ENCODE measurements at regions not wholly inside any gene's neighbourhood (a gene's known extent, or its start where the extent isn't known, plus 50 kb on each side); places are given as distances from the start of the nearest gene placed in this dataset.
"Not testable (repeated sequence)": the region's sequence is repeated elsewhere in the genome, so short reads cannot be mapped to it uniquely, and the experiment has no call there.

GRCh38 chr4:116243431-116243830 lies 841.9 kb downstream of the TRAM1L1 start:
- H3K9me3 Mint-ChIP-seq, result peaks cover 4% of the 10 kb centered on the region
- H3K36me3 Mint-ChIP-seq, result no peaks in the 10 kb centered on the region
- H3K27me3 Mint-ChIP-seq (ENCODE audit: low read depth), result no peaks in the 10 kb centered on the region
- no peak for DNase-seq (ENCODE audit: low spot score in 2 of 2, unreplicated experiment in 2 of 2)
- no peaks in the 10 kb centered on the region for H3K4me1 Mint-ChIP-seq
- no peak overlapping the region for H3K27ac Mint-ChIP-seq
- TF ChIP-seq CTCF (IDR thresholded peaks at IDR 0.05; ENCODE audit: unreplicated experiment), result no peak
- H3K4me3 Mint-ChIP-seq, result no peak overlapping the region

- no peak overlapping the region for H3K27ac Mint-ChIP-seq
Measured at GRCh38 chr4:116233971-116234370, 851.4 kb downstream of the TRAM1L1 start.

GRCh38 chr4:116231999-116232398 lies 853.4 kb downstream of the TRAM1L1 start:
- H3K4me3 Mint-ChIP-seq; H3K27me3 Mint-ChIP-seq (ENCODE audit: low read depth); H3K4me1 Mint-ChIP-seq; DNase-seq (ENCODE audit: low spot score in 2 of 2, unreplicated experiment in 2 of 2); H3K36me3 Mint-ChIP-seq; H3K9me3 Mint-ChIP-seq; H3K27ac Mint-ChIP-seq: not testable (repeated sequence)

More at GRCh38 chr4:116233971-116234370, 851.4 kb downstream of the TRAM1L1 start:
- no peaks in the 10 kb centered on the region for H3K27me3 Mint-ChIP-seq (ENCODE audit: low read depth)
- H3K9me3 Mint-ChIP-seq, result no peaks in the 10 kb centered on the region
- H3K36me3 Mint-ChIP-seq, result no peaks in the 10 kb centered on the region
- no peak for DNase-seq (ENCODE audit: low spot score in 2 of 2, unreplicated experiment in 2 of 2)
- no peak for TF ChIP-seq CTCF (IDR thresholded peaks at IDR 0.05; ENCODE audit: unreplicated experiment)
- no peak overlapping the region for H3K4me3 Mint-ChIP-seq
- H3K4me1 Mint-ChIP-seq, result no peaks in the 10 kb centered on the region

- Mint-ChIP-seq H3K9me3 (no peaks in the 10 kb centered on the region), H3K4me3 (no peak overlapping the region), H3K27me3 (ENCODE audit: low read depth) (no peaks in the 10 kb centered on the region), H3K4me1 (no peaks in the 10 kb centered on the region), H3K36me3 (no peaks in the 10 kb centered on the region), H3K27ac (no peak overlapping the region)
- TF ChIP-seq CTCF (IDR thresholded peaks at IDR 0.05; ENCODE audit: unreplicated experiment), result no peak
- no peak for DNase-seq (ENCODE audit: low spot score in 2 of 2, unreplicated experiment in 2 of 2)
Measured at GRCh38 chr4:116229420-116229819, 856.0 kb downstream of the TRAM1L1 start.

- Mint-ChIP-seq H3K4me3 (no peak overlapping the region), H3K27me3 (ENCODE audit: low read depth) (no peaks in the 10 kb centered on the region), H3K27ac (no peak overlapping the region), H3K4me1 (no peaks in the 10 kb centered on the region), H3K9me3 (no peaks in the 10 kb centered on the region), H3K36me3 (no peaks in the 10 kb centered on the region)
- TF ChIP-seq CTCF (IDR thresholded peaks at IDR 0.05; ENCODE audit: unreplicated experiment), result no peak
- no peak for DNase-seq (ENCODE audit: low spot score in 2 of 2, unreplicated experiment in 2 of 2)
Measured at GRCh38 chr4:116223040-116223732, 862.2 kb downstream of the TRAM1L1 start.

GRCh38 chr4:116217781-116218180 lies 867.6 kb downstream of the TRAM1L1 start:
- no peak overlapping the region for H3K4me3 Mint-ChIP-seq
- no peak overlapping the region for H3K27ac Mint-ChIP-seq
- H3K27me3 Mint-ChIP-seq (ENCODE audit: low read depth), result no peaks in the 10 kb centered on the region
- DNase-seq (ENCODE audit: low spot score in 2 of 2, unreplicated experiment in 2 of 2), result no peak
- H3K36me3 Mint-ChIP-seq, result no peaks in the 10 kb centered on the region
- no peak for TF ChIP-seq CTCF (IDR thresholded peaks at IDR 0.05; ENCODE audit: unreplicated experiment)
- H3K9me3 Mint-ChIP-seq, result peaks cover 10% of the 10 kb centered on the region
- H3K4me1 Mint-ChIP-seq, result peaks cover 18% of the 10 kb centered on the region
